K562 (cell line): ENCODE measurements at regions not wholly inside any gene's neighbourhood (a gene's known extent, or its start where the extent isn't known, plus 50 kb on each side); places are given as distances from the start of the nearest gene placed in this dataset.
"Not testable (repeated sequence)": the region's sequence is repeated elsewhere in the genome, so short reads cannot be mapped to it uniquely, and the experiment has no call there.

Source experiments
- ATF6 ChIP-seq: sonication (generic); formaldehyde crosslinking; IDR thresholded peaks from 2 replicates; pipeline ENCODE4 v1.4.0; 2020; ENCODE audit warnings: mild to moderate bottlenecking, missing genetic modification reagents
- BRF2 ChIP-seq: IDR thresholded peaks from 3 replicates; pipeline ENCODE4 v1.6.1; 2011; ENCODE audit warnings: borderline replicate concordance, mild to moderate bottlenecking; ENCODE audit not compliant: insufficient read length, insufficient read depth
- CTCF ChIP-seq, 3 experiments: IDR thresholded peaks in 2 of 3; conservative IDR thresholded peaks in 1 of 3; 2 replicates each; pipeline ENCODE4 v1.5.1; 2011 to 2012; ENCODE audit warnings: low read length in 3 of 3, mild to moderate bottlenecking in 3 of 3, control low read depth in 2 of 3, improper control_type of control experiment in 1 of 3, inconsistent platforms in 1 of 3, low read depth in 1 of 3, mixed read lengths in 1 of 3, moderate library complexity in 1 of 3; ENCODE audit not compliant: insufficient read depth in 2 of 3
- IRF2 ChIP-seq: sonication (generic); formaldehyde crosslinking; IDR thresholded peaks from 2 replicates; pipeline ENCODE4 v1.8.1; 2022; ENCODE audit warnings: mild to moderate bottlenecking, missing genetic modification reagents
- NBN ChIP-seq: fragments of 450-650 bp; IDR thresholded peaks from 2 replicates; pipeline ENCODE4 v1.6.1; 2016; ENCODE audit warnings: low read depth, mild to moderate bottlenecking
- ZNF589 ChIP-seq: fragments of 200-800 bp; sonication (Bioruptor generic); IDR thresholded peaks from 2 replicates; pipeline ENCODE4 v1.6.1; 2016; ENCODE audit warnings: low read depth, missing genetic modification characterization, missing compliant biosample characterization

DNA sequence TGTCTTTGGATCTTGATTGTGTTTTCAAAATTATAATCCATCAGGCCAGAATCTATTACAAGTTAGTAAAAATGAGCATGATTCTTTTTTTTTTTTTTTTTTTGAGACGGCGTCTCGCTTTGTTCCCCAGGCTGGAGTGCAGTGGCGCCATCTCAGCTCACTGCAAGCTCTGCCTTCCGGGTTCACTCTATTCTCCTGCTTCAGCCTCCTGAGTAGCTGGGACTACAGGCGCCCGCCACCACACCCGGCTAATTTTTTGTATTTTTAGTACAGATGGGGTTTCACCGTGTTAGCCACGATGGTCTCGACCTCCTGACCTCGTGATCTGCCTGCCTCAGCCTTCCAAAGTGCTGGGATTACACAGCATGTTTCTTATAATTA lies 258.8 kb downstream of the ANAPC1 start:
- TF ChIP-seq IRF2; CTCF (IDR thresholded peaks at IDR 0.05 in 2 of 3, conservative IDR thresholded peaks at IDR 0.05 in 1 of 3; ENCODE audit: insufficient read depth in 2 of 3, low read depth in 1 of 3, low read length in 3 of 3); NBN; BRF2; ATF6 (CRISPR knock-in tag): not testable (repeated sequence)
- 0 out of 2 replicates have a peak, but pooled peaks have one; percentile 48 for TF ChIP-seq ZNF589
